Large intestine (tissue), 3 donors: ENCODE measurements at regions not wholly inside any gene's neighbourhood (a gene's known extent, or its start where the extent isn't known, plus 50 kb on each side); places are given as distances from the start of the nearest gene placed in this dataset.

Source experiments
- DNase-seq, 2 donors: peaks; one replicate each; pipeline versions ENCODE4 v3.0.0 to v3.0.0-alpha.2; 2013
- H3K27ac ChIP-seq: one replicate; pipeline ENCODE4 v1.5.1; 2013; ENCODE audit warnings: low read length
- H3K27me3 ChIP-seq: 2 replicates; pipeline ENCODE4 v1.6.1; 2013; ENCODE audit warnings: low read length; ENCODE audit not compliant: control insufficient read depth, insufficient read depth
- H3K36me3 ChIP-seq: 2 replicates; pipeline ENCODE4 v1.6.1; 2013; ENCODE audit warnings: low read length; ENCODE audit not compliant: control insufficient read depth, insufficient read depth
- H3K4me1 ChIP-seq: one replicate; pipeline ENCODE4 v1.6.1; 2013; ENCODE audit warnings: low read length; ENCODE audit not compliant: control insufficient read depth, insufficient read depth
- H3K4me3 ChIP-seq: one replicate; pipeline ENCODE4 v1.5.1; 2013; ENCODE audit warnings: low read length
- H3K9me3 ChIP-seq: one replicate; pipeline ENCODE4 v1.6.1; 2013; ENCODE audit warnings: mild to moderate bottlenecking, low read depth, low read length, moderate library complexity; ENCODE audit not compliant: control insufficient read depth
- WGBS: methylation state at CpG from one replicate; pipeline ENCODE4 v1.1.5; 2013; ENCODE audit warnings: low lambda C conversion rate; ENCODE audit not compliant: insufficient coverage; 5-methylcytosine and 5-hydroxymethylcytosine counted together

- H3K4me3 ChIP-seq = no peak overlapping the region
- no peaks in the 10 kb centered on the region for H3K9me3 ChIP-seq
- peaks cover 14% of the 10 kb centered on the region for H3K4me1 ChIP-seq
- H3K27ac ChIP-seq = no peak overlapping the region
- 93% methylated on average over 3 of the region's 6 CpGs for WGBS
- no peak for DNase-seq
- H3K27me3 ChIP-seq = no peaks in the 10 kb centered on the region
- H3K36me3 ChIP-seq = no peaks in the 10 kb centered on the region
Observed at GRCh38 chr3:43196721-43197120, 89.6 kb upstream of the SNRK start.

DNA sequence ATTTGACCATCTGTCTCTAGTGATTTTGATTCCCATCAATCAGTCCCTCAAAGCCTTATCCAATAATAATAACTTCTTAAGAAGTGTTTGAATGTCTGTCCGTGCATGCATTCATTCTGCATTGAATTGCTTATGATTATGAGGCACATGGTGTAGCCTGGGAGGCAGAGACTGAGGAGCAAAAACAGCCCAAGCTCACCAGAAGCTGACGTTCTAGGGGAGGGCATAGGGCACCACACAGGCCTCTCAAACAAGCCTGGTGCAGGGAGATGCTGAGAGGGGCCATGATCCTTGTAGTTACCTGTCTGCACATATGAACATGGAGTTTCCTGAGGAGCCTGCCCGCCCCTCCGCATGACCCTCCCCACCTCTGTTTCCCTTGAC lies 89.2 kb upstream of the POMGNT2 start:
- Histone ChIP-seq H3K27ac (no peak overlapping the region), H3K4me1 (peaks cover 19% of the 10 kb centered on the region), H3K27me3 (no peaks in the 10 kb centered on the region), H3K36me3 (no peaks in the 10 kb centered on the region), H3K9me3 (no peaks in the 10 kb centered on the region), H3K4me3 (no peak overlapping the region)
- no peak for DNase-seq
- WGBS = 60% methylated on average over 1 of the region's 4 CpGs

DNA sequence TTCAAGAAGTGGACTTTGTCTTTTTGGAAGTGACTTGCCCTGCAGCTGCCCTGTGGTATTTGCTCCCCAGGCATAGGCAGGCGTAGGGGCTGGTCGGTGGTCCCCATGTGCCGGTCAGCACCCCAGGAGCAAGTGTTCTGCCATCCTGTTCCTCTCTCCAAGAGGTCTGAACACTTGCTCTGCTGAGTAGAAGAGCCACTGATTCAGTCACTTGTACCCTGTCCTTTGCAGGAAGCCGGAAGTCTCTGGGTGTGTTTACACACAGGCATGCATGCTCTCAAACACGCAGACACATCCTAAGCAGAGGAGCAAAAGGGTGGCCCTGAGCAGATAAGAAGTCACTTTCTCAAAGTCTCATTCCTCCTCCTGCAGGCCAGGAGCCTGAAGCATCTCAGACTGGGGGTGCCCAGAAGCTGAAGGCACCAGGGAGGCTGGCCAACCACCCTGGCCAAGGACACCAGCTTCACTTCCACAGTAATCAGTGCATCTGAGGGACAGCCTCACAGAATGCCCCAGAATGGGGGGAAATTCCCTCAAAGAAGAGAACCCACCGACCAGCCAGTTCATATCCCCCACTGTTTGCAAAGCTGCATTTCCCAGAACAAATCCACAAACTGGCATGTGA lies 88.7 kb upstream of the POMGNT2 start:
- Histone ChIP-seq H3K27ac (peak overlapping the region; percentile 81), H3K4me3 (no peak overlapping the region), H3K9me3 (no peaks in the 10 kb centered on the region), H3K27me3 (no peaks in the 10 kb centered on the region), H3K4me1 (peaks cover 19% of the 10 kb centered on the region), H3K36me3 (no peaks in the 10 kb centered on the region)
- WGBS = no CpG with 5 or more reads among the region's 6 CpGs
- DNase-seq = peak; percentile 79 to 90

- Histone ChIP-seq H3K4me3 (no peak overlapping the region), H3K27me3 (no peaks in the 10 kb centered on the region), H3K27ac (peak overlapping the region; percentile 81), H3K9me3 (no peaks in the 10 kb centered on the region), H3K4me1 (peaks cover 19% of the 10 kb centered on the region), H3K36me3 (no peaks in the 10 kb centered on the region)
- no CpG with 5 or more reads among the region's 6 CpGs for WGBS
- DNase-seq = no peak
Observed at GRCh38 chr3:43194069-43194468, 88.2 kb upstream of the POMGNT2 start.

- no peak for DNase-seq
- Histone ChIP-seq H3K4me1 (peaks cover 19% of the 10 kb centered on the region), H3K27ac (no peak overlapping the region), H3K36me3 (no peaks in the 10 kb centered on the region), H3K27me3 (no peaks in the 10 kb centered on the region), H3K4me3 (no peak overlapping the region), H3K9me3 (no peaks in the 10 kb centered on the region)
- 40% methylated on average over 1 of the region's 2 CpGs for WGBS
Observed at GRCh38 chr3:43192028-43192427, 86.1 kb upstream of the POMGNT2 start.

DNA sequence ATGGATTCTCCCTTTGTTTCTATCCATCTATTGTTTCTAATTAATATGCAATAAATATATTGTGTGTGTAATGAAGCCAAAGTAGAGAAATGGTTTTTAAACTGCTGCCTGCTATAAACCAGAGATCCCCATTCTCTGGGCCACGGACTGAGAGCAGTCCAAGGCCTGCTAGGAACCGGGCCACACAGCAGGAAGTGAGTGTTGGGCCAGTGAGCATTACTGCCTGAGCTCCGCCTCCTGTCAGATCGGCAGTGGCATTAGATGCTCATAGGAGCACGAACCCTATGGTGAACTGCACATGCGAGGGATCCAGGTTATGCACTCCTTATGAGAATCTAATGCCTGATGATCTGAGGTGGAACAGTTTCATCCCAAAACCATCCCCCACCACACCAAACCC lies 85.2 kb upstream of the POMGNT2 start:
- Histone ChIP-seq H3K4me3 (no peak overlapping the region), H3K9me3 (no peaks in the 10 kb centered on the region), H3K27ac (no peak overlapping the region), H3K4me1 (peaks cover 19% of the 10 kb centered on the region), H3K36me3 (no peaks in the 10 kb centered on the region), H3K27me3 (no peaks in the 10 kb centered on the region)
- WGBS = no CpG with 5 or more reads among the region's 6 CpGs
- no peak for DNase-seq

DNA sequence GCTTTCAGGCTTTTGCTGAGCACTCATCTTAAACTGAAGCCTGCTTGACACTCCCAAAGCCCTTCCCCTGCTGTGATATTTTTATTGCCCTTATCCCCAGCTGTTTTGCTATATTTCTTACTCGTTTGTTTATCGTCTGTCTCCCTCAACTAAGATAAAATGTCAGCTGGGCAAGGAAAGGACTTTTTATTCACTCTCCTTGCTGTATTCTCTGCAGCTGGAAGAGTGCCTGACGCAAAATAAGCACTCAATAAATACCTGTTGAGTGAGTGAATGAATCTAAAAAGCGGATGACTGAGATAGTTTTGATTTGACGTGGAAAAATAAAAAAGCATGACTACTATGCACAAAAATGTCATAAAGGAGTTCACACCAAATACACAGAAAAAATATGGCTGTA lies 84.8 kb upstream of the POMGNT2 start:
- DNase-seq = no peak
- H3K27me3 ChIP-seq = no peaks in the 10 kb centered on the region
- 38% methylated on average over 3 of the region's 5 CpGs for WGBS
- peaks cover 19% of the 10 kb centered on the region for H3K4me1 ChIP-seq
- H3K36me3 ChIP-seq = no peaks in the 10 kb centered on the region
- no peak overlapping the region for H3K27ac ChIP-seq
- H3K4me3 ChIP-seq = no peak overlapping the region
- no peaks in the 10 kb centered on the region for H3K9me3 ChIP-seq

DNA sequence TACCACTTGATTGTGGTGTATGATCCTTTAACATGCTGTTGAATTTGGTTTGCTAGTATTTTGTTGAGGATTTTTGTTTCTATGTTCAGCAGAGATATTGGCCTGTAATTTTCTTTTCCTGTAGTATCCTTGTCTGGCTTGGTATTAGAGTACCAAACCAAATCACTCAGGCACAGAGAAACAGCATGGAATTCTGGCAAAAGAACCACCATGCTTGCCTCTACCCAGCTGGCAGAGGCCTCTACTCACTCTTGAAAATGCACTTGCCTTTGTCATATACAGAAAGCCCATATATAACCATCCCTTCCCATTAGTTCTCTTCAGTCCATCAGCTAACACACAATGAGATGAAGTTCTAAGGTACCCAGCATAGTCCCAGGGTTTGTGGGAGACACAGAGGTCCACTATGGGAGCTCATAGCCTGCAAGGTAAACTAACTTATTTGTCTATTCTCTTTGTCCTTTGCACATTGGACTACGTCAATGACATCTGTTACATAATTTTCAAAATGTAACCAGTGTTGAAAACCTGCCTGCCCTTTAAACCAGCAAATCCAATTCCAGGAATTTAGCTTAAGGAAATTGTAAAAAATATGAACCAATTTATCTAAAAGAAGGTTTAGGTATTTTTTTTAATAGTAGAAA lies 82.1 kb upstream of the POMGNT2 start:
- H3K27ac ChIP-seq = no peak overlapping the region
- no peak for DNase-seq
- peaks cover 5% of the 10 kb centered on the region for H3K4me1 ChIP-seq
- WGBS = 100% methylated on average over 1 of the region's 1 CpG
- H3K36me3 ChIP-seq = no peaks in the 10 kb centered on the region
- no peak overlapping the region for H3K4me3 ChIP-seq
- H3K27me3 ChIP-seq = no peaks in the 10 kb centered on the region
- H3K9me3 ChIP-seq = no peaks in the 10 kb centered on the region

DNA sequence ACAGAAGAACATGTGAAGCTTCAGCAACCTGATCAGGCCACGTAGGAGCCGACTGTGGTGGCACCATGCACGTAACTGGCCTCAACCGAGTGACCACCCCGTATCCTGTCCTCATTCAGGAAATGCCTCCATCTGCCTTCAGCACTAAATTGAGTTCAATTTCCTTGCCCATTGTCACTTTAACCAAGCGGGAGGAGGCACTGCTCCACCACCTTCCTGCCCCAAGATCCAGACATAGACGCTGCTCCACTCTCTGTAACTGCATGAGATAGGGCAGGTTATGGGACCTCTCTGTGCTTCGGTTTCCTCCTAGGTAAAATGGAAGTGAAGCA lies 80.1 kb upstream of the POMGNT2 start:
- Histone ChIP-seq H3K4me3 (no peak overlapping the region), H3K36me3 (no peaks in the 10 kb centered on the region), H3K9me3 (no peaks in the 10 kb centered on the region), H3K27me3 (no peaks in the 10 kb centered on the region), H3K27ac (no peak overlapping the region), H3K4me1 (peaks cover 13% of the 10 kb centered on the region)
- DNase-seq = no peak
- WGBS = no CpG with 5 or more reads among the region's 8 CpGs

DNA sequence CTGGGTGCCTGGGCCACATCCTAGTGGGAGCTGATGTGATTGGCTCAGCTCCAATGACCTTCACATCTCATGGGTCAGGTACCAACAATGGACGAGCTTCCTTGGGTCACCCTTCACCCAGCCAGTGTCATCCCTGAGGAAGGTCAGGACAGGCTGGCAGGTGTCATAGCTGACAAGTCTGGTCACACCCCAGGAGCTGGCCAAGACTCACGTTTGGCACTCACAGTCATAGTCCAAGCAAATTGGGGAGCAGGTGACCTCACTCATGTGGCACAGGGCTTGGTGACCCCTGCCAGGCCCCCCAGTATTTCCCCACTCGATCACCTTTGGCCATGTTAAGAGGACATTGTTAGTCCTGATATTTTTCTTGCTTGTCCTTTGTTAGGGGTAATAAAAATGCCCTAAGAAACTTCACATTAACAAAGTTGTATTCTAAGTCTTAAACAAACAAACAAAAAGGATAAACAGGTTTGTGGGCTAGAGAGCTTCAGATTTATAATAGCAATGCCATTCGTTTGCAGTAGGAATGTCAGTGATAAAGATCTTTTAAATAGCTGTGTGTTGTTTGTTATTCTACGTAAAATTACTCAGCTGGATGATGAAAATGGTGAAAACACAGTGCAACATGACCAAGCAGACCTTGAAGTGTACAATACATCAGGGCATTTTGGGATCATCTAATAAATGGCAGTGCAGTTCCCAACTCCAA lies 79.5 kb upstream of the POMGNT2 start:
- H3K4me3 ChIP-seq = no peak overlapping the region
- no peaks in the 10 kb centered on the region for H3K27me3 ChIP-seq
- H3K9me3 ChIP-seq = no peaks in the 10 kb centered on the region
- no CpG with 5 or more reads among the region's 5 CpGs for WGBS
- peaks cover 17% of the 10 kb centered on the region for H3K4me1 ChIP-seq
- no peak for DNase-seq
- H3K27ac ChIP-seq = no peak overlapping the region
- H3K36me3 ChIP-seq = no peaks in the 10 kb centered on the region
